HUES6 (cell line): ENCODE measurements at regions not wholly inside any gene's neighbourhood (a gene's known extent, or its start where the extent isn't known, plus 50 kb on each side); places are given as distances from the start of the nearest gene placed in this dataset.

Experiments
- H3K27ac ChIP-seq: 2 replicates; pipeline ENCODE4 v1.7.0; 2013; ENCODE audit warnings: low read depth, mild to moderate bottlenecking, low read length, inconsistent platforms
- H3K27me3 ChIP-seq: 2 replicates; pipeline ENCODE4 v1.6.1; 2013; ENCODE audit warnings: low read length; ENCODE audit not compliant: control insufficient read depth, insufficient read depth
- H3K36me3 ChIP-seq: 2 replicates; pipeline ENCODE4 v1.6.1; 2013; ENCODE audit warnings: low read length; ENCODE audit not compliant: control insufficient read depth, insufficient read depth
- H3K4me1 ChIP-seq: 2 replicates; pipeline ENCODE4 v1.6.1; 2013; ENCODE audit warnings: low read length; ENCODE audit not compliant: control insufficient read depth, insufficient read depth
- H3K4me3 ChIP-seq: 2 replicates; pipeline ENCODE4 v1.5.1; 2013; ENCODE audit warnings: low read depth, low read length
- H3K9ac ChIP-seq: one replicate; pipeline ENCODE4 v1.6.1; 2013; ENCODE audit warnings: mild to moderate bottlenecking, low read length
- H3K9me3 ChIP-seq: 2 replicates; pipeline ENCODE4 v1.6.1; 2013; ENCODE audit warnings: low read depth, low read length; ENCODE audit not compliant: control insufficient read depth, insufficient read depth

- no peaks in the 10 kb centered on the region for H3K36me3 ChIP-seq
- no peak overlapping the region for H3K9ac ChIP-seq
- no peaks in the 10 kb centered on the region for H3K27me3 ChIP-seq
- no peak overlapping the region for H3K4me3 ChIP-seq
- no peaks in the 10 kb centered on the region for H3K9me3 ChIP-seq
- H3K4me1 ChIP-seq: no peaks in the 10 kb centered on the region
- no peak overlapping the region for H3K27ac ChIP-seq
These were observed 76.6 kb downstream of the IL12A start for GRCh38 chr3:160065282-160065681.

- Histone ChIP-seq H3K9ac (no peak overlapping the region), H3K27me3 (no peaks in the 10 kb centered on the region), H3K9me3 (no peaks in the 10 kb centered on the region), H3K4me3 (no peak overlapping the region), H3K36me3 (no peaks in the 10 kb centered on the region), H3K27ac (no peak overlapping the region), H3K4me1 (no peaks in the 10 kb centered on the region)
These were observed 77.2 kb downstream of the IL12A start for GRCh38 chr3:160065786-160066185.

- Histone ChIP-seq H3K9ac (no peak overlapping the region), H3K27ac (no peak overlapping the region), H3K4me3 (no peak overlapping the region), H3K9me3 (no peaks in the 10 kb centered on the region), H3K4me1 (no peaks in the 10 kb centered on the region), H3K36me3 (no peaks in the 10 kb centered on the region), H3K27me3 (no peaks in the 10 kb centered on the region)
These were observed 81.4 kb downstream of the IL12A start for GRCh38 chr3:160069986-160070385.

GRCh38 chr3:160076519-160076918 lies 87.9 kb downstream of the IL12A start:
- H3K4me3 ChIP-seq: no peak overlapping the region

GRCh38 chr3:160078533-160078932 lies 89.9 kb downstream of the IL12A start:
- Histone ChIP-seq H3K9me3 (peaks cover 11% of the 10 kb centered on the region; the same call in 1 of the 2 replicates), H3K9ac (no peak overlapping the region)

More at GRCh38 chr3:160076519-160076918, 87.9 kb downstream of the IL12A start:
- H3K9me3 ChIP-seq: peaks cover 6% of the 10 kb centered on the region; the same call in 1 of the 2 replicates
- H3K4me1 ChIP-seq: no peaks in the 10 kb centered on the region
- H3K36me3 ChIP-seq: no peaks in the 10 kb centered on the region
- no peak overlapping the region for H3K27ac ChIP-seq
- H3K9ac ChIP-seq: no peak overlapping the region
- H3K27me3 ChIP-seq: no peaks in the 10 kb centered on the region

GRCh38 chr3:160081958-160082533 lies 93.4 kb downstream of the IL12A start:
- H3K4me3 ChIP-seq: no peak overlapping the region
- no peak overlapping the region for H3K9ac ChIP-seq
- no peak overlapping the region for H3K27ac ChIP-seq
- H3K4me1 ChIP-seq: no peaks in the 10 kb centered on the region
- H3K27me3 ChIP-seq: no peaks in the 10 kb centered on the region
- no peaks in the 10 kb centered on the region for H3K36me3 ChIP-seq
- peaks cover 11% of the 10 kb centered on the region; the same call in 1 of the 2 replicates for H3K9me3 ChIP-seq

More at GRCh38 chr3:160078533-160078932, 89.9 kb downstream of the IL12A start:
- H3K4me1 ChIP-seq: no peaks in the 10 kb centered on the region
- no peaks in the 10 kb centered on the region for H3K36me3 ChIP-seq
- no peak overlapping the region for H3K4me3 ChIP-seq
- H3K27me3 ChIP-seq: no peaks in the 10 kb centered on the region
- no peak overlapping the region for H3K27ac ChIP-seq

GRCh38 chr3:160084998-160085397 lies 96.4 kb downstream of the IL12A start:
- Histone ChIP-seq H3K9ac (no peak overlapping the region), H3K27me3 (no peaks in the 10 kb centered on the region)

GRCh38 chr3:160088492-160089137 lies 100.0 kb downstream of the IL12A start:
- Histone ChIP-seq H3K27me3 (no peaks in the 10 kb centered on the region), H3K4me1 (no peaks in the 10 kb centered on the region), H3K27ac (no peak overlapping the region), H3K9me3 (no peaks in the 10 kb centered on the region), H3K36me3 (no peaks in the 10 kb centered on the region), H3K4me3 (no peak overlapping the region), H3K9ac (no peak overlapping the region)

More at GRCh38 chr3:160084998-160085397, 96.4 kb downstream of the IL12A start:
- no peak overlapping the region for H3K4me3 ChIP-seq
- peaks cover 11% of the 10 kb centered on the region; the same call in 1 of the 2 replicates for H3K9me3 ChIP-seq
- no peak overlapping the region for H3K27ac ChIP-seq
- H3K36me3 ChIP-seq: no peaks in the 10 kb centered on the region
- H3K4me1 ChIP-seq: no peaks in the 10 kb centered on the region

- no peaks in the 10 kb centered on the region for H3K9me3 ChIP-seq
- no peaks in the 10 kb centered on the region for H3K27me3 ChIP-seq
- no peaks in the 10 kb centered on the region for H3K36me3 ChIP-seq
- H3K9ac ChIP-seq: no peak overlapping the region
- no peak overlapping the region for H3K27ac ChIP-seq
- no peaks in the 10 kb centered on the region for H3K4me1 ChIP-seq
- H3K4me3 ChIP-seq: no peak overlapping the region
These were observed 102.0 kb downstream of the IL12A start for GRCh38 chr3:160090653-160091052.

GRCh38 chr3:160091441-160091840 lies 102.8 kb downstream of the IL12A start:
- Histone ChIP-seq H3K9ac (no peak overlapping the region), H3K9me3 (no peaks in the 10 kb centered on the region), H3K27me3 (no peaks in the 10 kb centered on the region), H3K4me3 (no peak overlapping the region), H3K27ac (no peak overlapping the region), H3K36me3 (no peaks in the 10 kb centered on the region), H3K4me1 (no peaks in the 10 kb centered on the region)

GRCh38 chr3:160092760-160093159 lies 104.1 kb downstream of the IL12A start:
- H3K9ac ChIP-seq: no peak overlapping the region
- H3K27ac ChIP-seq: no peak overlapping the region
- no peaks in the 10 kb centered on the region for H3K9me3 ChIP-seq
- no peaks in the 10 kb centered on the region for H3K4me1 ChIP-seq
- no peaks in the 10 kb centered on the region for H3K36me3 ChIP-seq
- no peak overlapping the region for H3K4me3 ChIP-seq
- no peaks in the 10 kb centered on the region for H3K27me3 ChIP-seq
